Fibroblast of the aortic adventitia (primary cell): ENCODE measurements at regions not wholly inside any gene's neighbourhood (a gene's known extent, or its start where the extent isn't known, plus 50 kb on each side); places are given as distances from the start of the nearest gene placed in this dataset.
A peak's percentile ranks its signal among the peaks of the same experiment; 100 is the strongest.

Experiments
- DNase-seq: peaks from one replicate; pipeline ENCODE4 v3.0.0-alpha.2; 2010; ENCODE audit warnings: low read depth
- H3K4me3 ChIP-seq: 2 replicates; pipeline ENCODE4 v1.5.1; 2011; ENCODE audit warnings: low read depth, mild to moderate bottlenecking, control low read depth, low read length, moderate library complexity
- CTCF ChIP-seq: IDR thresholded peaks from 2 replicates; pipeline ENCODE4 v1.5.1; 2011; ENCODE audit warnings: mild to moderate bottlenecking, low read length, control low read depth, inconsistent platforms; ENCODE audit not compliant: insufficient read depth

DNA sequence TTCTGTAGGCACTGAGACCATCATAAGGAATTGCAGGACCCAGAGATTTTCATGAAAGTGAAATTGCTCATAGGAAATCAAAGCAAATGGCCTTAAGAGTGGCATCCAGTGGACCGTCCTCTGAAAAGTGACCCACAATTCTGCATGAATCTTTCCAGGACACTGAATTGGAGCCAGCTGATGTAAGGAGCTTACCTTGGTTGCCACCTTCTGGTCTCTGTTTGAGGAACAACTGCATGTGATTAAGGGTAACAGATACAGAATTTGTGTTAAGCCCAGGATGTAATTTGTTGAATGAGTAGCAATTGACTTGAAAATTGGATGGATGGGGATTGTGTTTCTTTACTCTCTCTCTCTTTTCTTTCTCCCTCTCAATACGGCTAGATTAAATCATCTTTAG lies 49.9 kb upstream of the GAS1 start:
- no peak overlapping the region for H3K4me3 ChIP-seq
- DNase-seq: no peak
- TF ChIP-seq CTCF: no peak

DNA sequence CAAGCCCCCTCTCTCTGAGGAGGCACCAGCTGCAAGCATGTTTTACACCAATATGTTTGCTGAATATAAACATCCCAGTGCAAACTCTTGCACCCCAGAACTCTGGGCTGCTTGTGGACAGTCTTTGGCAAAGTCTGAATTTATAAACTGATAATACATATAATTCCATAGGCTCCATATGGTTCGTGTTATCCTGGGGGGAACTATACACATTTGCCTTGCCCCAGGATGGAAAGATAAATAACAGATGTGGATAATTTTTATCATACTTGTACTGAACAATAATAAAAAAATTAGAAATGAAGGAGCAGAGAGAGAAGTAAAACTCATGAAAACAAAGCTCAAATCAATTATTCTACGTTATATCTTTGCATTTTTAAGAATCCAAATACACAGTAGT lies 50.6 kb upstream of the GAS1 start:
- no peak overlapping the region for H3K4me3 ChIP-seq
- no peak for TF ChIP-seq CTCF
- no peak for DNase-seq

DNA sequence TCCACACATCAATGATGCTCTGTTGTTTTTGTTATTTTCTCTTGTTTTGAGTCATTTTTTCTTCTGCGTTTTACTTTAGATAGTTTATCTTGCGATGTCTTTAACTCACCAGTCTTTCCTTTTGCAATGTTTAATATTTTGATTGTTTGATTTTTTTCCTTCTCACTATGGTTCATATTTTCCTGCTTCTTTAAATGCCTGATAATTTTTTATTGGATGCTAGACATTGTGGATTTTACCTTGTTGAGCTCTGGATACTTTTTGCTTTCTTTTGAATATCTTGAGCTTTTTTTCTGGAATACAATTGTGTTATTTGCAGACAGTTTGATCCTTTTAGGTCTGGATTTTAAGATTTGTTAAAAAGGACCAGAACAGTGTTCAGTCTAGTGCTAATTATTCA lies 55.2 kb upstream of the GAS1 start:
- H3K4me3 ChIP-seq: no peak overlapping the region
- DNase-seq: no peak
- TF ChIP-seq CTCF: no peak

GRCh38 chr9:87004016-87004415 lies 56.7 kb upstream of the GAS1 start:
- H3K4me3 ChIP-seq: no peak overlapping the region
- DNase-seq: no peak
- no peak for TF ChIP-seq CTCF

DNA sequence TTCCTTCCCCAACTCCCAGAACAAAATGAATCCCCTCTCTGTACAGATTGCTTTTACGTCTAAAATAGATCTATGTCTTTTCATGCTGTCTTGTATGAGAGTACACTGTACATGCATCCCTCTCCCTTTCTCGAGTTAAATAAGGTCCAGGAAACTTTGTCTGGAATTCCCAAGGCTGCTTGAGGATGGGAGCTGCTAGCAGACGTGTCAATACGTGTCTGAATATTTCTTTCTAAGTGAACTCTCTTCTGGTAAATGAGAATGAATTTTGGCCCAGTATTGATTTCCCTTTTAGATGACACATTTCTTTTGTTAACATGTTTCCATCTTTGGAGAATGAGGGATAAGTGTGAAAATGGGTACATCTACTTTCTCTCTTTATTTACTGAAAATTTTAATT lies 59.6 kb upstream of the GAS1 start:
- DNase-seq: no peak
- TF ChIP-seq CTCF: no peak
- no peak overlapping the region for H3K4me3 ChIP-seq

- no peak for TF ChIP-seq CTCF
- peak; percentile 26 for DNase-seq
- no peak overlapping the region for H3K4me3 ChIP-seq
Observed at GRCh38 chr9:87007711-87008366, 60.5 kb upstream of the GAS1 start.

DNA sequence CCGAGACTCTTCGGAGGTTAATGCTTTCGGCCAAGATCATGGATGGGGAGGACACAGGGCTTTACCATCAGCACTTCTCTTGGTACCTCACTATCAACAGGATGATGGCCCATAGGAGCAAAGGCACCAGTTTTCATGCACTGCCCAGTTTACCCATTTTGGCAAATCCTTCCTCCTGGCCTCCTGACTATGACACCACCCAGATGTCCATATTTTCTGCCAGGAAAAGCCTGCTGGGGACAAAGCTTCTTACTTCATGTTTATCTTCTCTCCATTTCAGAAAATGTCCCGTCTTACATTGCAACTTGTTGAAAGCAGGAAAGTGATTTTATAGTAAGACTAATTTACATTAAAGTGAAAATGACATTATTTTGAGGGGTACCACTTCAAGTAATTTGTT lies 61.4 kb upstream of the GAS1 start:
- DNase-seq: no peak
- H3K4me3 ChIP-seq: no peak overlapping the region
- no peak for TF ChIP-seq CTCF
